GM23338 (cell line): ENCODE measurements at regions not wholly inside any gene's neighbourhood (a gene's known extent, or its start where the extent isn't known, plus 50 kb on each side); places are given as distances from the start of the nearest gene placed in this dataset.

ENCODE experiments used
- CREB1 ChIP-seq: fragments of 250-450 bp; sonication (Bioruptor Pico); IDR thresholded peaks from 2 replicates; pipeline ENCODE4 v1.5.0; 2020; ENCODE audit warnings: low read depth, mild to moderate bottlenecking, moderate library complexity
- EZH2 ChIP-seq: fragments of 200-600 bp; sonication (generic); IDR thresholded peaks from one replicate; pipeline ENCODE4 v1.8.0; 2017; ENCODE audit warnings: antibody characterized with exemption, mild to moderate bottlenecking, low read depth; ENCODE audit not compliant: unreplicated experiment
- EZH2phosphoT487 ChIP-seq: fragments of 200-600 bp; sonication (generic); IDR thresholded peaks from one replicate; pipeline ENCODE4 v1.8.1; 2018; ENCODE audit warnings: antibody characterized with exemption; ENCODE audit not compliant: unreplicated experiment
- JUNB ChIP-seq: IDR thresholded peaks from one replicate; pipeline ENCODE4 v1.6.1; 2016; ENCODE audit warnings: antibody characterized with exemption; ENCODE audit not compliant: unreplicated experiment
- NANOG ChIP-seq: IDR thresholded peaks from 2 replicates; pipeline ENCODE4 v1.6.1; 2016; ENCODE audit warnings: antibody characterized with exemption, borderline replicate concordance
- POLR2AphosphoS5 ChIP-seq: IDR thresholded peaks from 2 replicates; pipeline ENCODE4 v1.6.1; 2016; ENCODE audit warnings: antibody characterized with exemption, low read depth
- STAT1 ChIP-seq: IDR thresholded peaks from one replicate; pipeline ENCODE4 v1.6.1; 2016; ENCODE audit warnings: antibody characterized with exemption; ENCODE audit not compliant: unreplicated experiment
- TF ChIP-seq, protein P1 (sequence below), 2 experiments: fragments of 200-600 bp in 1 of 2; sonication (generic) in 1 of 2; conservative IDR thresholded peaks; 2 replicates each; pipeline versions ENCODE4 v1.5.1 to v1.6.1; 2016 to 2017; ENCODE audit warnings: antibody characterized with exemption in 2 of 2, low read depth in 2 of 2, mild to moderate bottlenecking in 2 of 2, moderate library complexity in 1 of 2
- TF ChIP-seq, protein P2 (sequence below): IDR thresholded peaks from one replicate; pipeline ENCODE4 v1.6.1; 2018; ENCODE audit warnings: antibody characterized with exemption; ENCODE audit not compliant: unreplicated experiment

DNA sequence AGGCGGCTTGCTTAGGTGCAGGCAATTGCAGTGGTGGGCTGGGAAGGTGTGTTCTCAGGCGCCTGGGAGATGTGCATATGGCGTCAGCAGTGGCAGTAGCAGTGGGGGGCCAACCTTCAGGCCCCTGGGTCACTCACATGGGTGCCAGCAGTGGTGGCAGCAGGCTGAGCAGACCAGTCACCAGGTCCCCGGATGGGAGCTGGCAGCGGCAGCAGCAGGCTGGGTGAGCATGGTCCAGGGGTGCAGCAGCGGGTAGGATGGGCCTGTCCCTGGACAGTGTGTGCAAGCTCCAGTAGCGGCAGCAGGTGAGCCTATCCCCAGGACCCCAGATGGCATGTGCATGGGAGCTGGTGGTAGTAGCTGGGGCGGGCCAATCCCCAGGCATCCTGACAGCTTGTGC is 108.5 kb upstream of the TMEM260 start:
- TF ChIP-seq, protein P1, sequence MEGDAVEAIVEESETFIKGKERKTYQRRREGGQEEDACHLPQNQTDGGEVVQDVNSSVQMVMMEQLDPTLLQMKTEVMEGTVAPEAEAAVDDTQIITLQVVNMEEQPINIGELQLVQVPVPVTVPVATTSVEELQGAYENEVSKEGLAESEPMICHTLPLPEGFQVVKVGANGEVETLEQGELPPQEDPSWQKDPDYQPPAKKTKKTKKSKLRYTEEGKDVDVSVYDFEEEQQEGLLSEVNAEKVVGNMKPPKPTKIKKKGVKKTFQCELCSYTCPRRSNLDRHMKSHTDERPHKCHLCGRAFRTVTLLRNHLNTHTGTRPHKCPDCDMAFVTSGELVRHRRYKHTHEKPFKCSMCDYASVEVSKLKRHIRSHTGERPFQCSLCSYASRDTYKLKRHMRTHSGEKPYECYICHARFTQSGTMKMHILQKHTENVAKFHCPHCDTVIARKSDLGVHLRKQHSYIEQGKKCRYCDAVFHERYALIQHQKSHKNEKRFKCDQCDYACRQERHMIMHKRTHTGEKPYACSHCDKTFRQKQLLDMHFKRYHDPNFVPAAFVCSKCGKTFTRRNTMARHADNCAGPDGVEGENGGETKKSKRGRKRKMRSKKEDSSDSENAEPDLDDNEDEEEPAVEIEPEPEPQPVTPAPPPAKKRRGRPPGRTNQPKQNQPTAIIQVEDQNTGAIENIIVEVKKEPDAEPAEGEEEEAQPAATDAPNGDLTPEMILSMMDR (conservative IDR thresholded peaks at IDR 0.05; ENCODE audit: low read depth in 2 of 2), result no peak
- no peak for TF ChIP-seq EZH2
- TF ChIP-seq EZH2phosphoT487, result no peak
- TF ChIP-seq, protein P2, sequence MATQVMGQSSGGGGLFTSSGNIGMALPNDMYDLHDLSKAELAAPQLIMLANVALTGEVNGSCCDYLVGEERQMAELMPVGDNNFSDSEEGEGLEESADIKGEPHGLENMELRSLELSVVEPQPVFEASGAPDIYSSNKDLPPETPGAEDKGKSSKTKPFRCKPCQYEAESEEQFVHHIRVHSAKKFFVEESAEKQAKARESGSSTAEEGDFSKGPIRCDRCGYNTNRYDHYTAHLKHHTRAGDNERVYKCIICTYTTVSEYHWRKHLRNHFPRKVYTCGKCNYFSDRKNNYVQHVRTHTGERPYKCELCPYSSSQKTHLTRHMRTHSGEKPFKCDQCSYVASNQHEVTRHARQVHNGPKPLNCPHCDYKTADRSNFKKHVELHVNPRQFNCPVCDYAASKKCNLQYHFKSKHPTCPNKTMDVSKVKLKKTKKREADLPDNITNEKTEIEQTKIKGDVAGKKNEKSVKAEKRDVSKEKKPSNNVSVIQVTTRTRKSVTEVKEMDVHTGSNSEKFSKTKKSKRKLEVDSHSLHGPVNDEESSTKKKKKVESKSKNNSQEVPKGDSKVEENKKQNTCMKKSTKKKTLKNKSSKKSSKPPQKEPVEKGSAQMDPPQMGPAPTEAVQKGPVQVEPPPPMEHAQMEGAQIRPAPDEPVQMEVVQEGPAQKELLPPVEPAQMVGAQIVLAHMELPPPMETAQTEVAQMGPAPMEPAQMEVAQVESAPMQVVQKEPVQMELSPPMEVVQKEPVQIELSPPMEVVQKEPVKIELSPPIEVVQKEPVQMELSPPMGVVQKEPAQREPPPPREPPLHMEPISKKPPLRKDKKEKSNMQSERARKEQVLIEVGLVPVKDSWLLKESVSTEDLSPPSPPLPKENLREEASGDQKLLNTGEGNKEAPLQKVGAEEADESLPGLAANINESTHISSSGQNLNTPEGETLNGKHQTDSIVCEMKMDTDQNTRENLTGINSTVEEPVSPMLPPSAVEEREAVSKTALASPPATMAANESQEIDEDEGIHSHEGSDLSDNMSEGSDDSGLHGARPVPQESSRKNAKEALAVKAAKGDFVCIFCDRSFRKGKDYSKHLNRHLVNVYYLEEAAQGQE, result no peak
- no peak for TF ChIP-seq POLR2AphosphoS5
- no peak for TF ChIP-seq NANOG
- no peak for TF ChIP-seq JUNB
- no peak for TF ChIP-seq CREB1 (CRISPR knock-in tag)
- TF ChIP-seq STAT1, result no peak
